Stomach smooth muscle (tissue), 2 donors: ENCODE measurements at regions not wholly inside any gene's neighbourhood (a gene's known extent, or its start where the extent isn't known, plus 50 kb on each side); places are given as distances from the start of the nearest gene placed in this dataset.

Source experiments
- H3K27ac ChIP-seq: one replicate; pipeline ENCODE4 v1.7.0; 2013; ENCODE audit warnings: mild to moderate bottlenecking, low read length, inconsistent platforms
- H3K27me3 ChIP-seq, 2 donors: one replicate each; pipeline ENCODE4 v1.7.0; 2013; ENCODE audit warnings: low read length in 2 of 2; ENCODE audit not compliant: insufficient read depth in 2 of 2, control insufficient read depth in 1 of 2
- H3K36me3 ChIP-seq, 2 donors: one replicate each; pipeline ENCODE4 v1.7.0; 2013; ENCODE audit warnings: low read length in 2 of 2; ENCODE audit not compliant: control insufficient read depth in 2 of 2, insufficient read depth in 2 of 2
- H3K4me1 ChIP-seq: one replicate; pipeline ENCODE4 v1.7.0; 2013; ENCODE audit warnings: low read length; ENCODE audit not compliant: control insufficient read depth, insufficient read depth
- H3K4me3 ChIP-seq, 2 donors: one replicate each; pipeline ENCODE4 v1.7.0; 2013; ENCODE audit warnings: low read length in 2 of 2
- H3K9ac ChIP-seq, 2 donors: one replicate each; pipeline ENCODE4 v1.7.0; 2013; ENCODE audit warnings: low read length in 2 of 2, mild to moderate bottlenecking in 1 of 2
- H3K9me3 ChIP-seq, 2 donors: one replicate each; pipeline ENCODE4 v1.7.0; 2013; ENCODE audit warnings: low read length in 2 of 2; ENCODE audit not compliant: control insufficient read depth in 2 of 2
- donor health status: healthy.
- donor health status: Pancreatic carcinoma.

DNA sequence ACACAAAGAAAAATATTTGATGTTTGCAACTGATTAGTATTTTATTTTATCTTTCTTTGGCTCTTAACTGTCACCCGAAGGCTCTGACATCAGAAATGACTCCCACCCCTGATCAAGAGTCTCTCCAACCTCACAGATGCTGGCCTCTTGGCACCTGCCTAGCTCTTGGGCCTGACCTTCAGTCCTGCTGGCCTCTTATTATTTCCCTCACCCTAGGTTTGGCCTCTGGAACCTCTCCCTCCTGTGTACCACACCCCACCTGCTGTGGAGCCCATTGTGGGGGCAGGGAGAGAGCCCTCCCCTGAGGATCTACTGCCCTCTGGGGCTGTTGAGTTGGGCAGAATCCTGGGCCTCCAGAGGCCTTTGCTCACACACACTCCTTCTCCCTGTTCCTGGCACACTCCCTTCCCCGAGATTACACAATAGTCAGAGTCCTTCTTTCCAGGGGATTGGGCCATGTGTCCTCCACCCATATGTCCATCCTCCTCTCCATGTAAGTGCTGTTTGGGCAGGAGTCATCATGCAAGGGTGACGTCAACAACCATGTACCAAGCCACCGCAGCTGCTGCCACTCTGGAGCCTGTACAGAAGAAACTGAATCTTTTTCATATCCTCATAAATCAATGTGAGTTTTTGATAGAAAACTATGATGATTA is 124.3 kb downstream of the RASSF9 start:
- Histone ChIP-seq H3K36me3 (no peaks in the 10 kb centered on the region), H3K4me1 (no peaks in the 10 kb centered on the region), H3K27ac (no peak overlapping the region), H3K27me3 (no peaks in the 10 kb centered on the region), H3K9me3 (no peaks in the 10 kb centered on the region), H3K4me3 (no peak overlapping the region), H3K9ac (no peak overlapping the region)

DNA sequence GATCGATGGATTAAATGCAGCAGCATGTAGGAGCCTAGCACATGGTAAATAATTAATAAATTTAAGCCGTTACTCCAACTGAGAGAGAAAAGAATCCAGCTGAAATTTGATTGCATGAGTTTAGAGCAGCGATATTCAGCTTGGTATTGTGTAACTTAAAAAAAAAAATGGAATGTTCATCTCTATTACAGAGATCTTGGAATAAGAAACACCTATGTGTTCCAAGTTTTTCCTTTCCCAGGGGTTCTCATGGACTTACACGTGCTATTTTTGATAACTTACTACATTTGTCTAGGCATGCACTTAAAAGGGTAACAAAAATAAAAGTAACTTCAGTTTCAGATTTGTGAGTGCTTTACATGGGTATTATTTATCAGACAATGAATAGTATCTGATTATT is 122.8 kb downstream of the RASSF9 start:
- Histone ChIP-seq H3K4me1 (no peaks in the 10 kb centered on the region), H3K27ac (no peak overlapping the region), H3K27me3 (no peaks in the 10 kb centered on the region), H3K36me3 (no peaks in the 10 kb centered on the region), H3K4me3 (no peak overlapping the region), H3K9ac (no peak overlapping the region), H3K9me3 (peaks cover 0 to 8% of the 10 kb centered on the region in 2 donors)

DNA sequence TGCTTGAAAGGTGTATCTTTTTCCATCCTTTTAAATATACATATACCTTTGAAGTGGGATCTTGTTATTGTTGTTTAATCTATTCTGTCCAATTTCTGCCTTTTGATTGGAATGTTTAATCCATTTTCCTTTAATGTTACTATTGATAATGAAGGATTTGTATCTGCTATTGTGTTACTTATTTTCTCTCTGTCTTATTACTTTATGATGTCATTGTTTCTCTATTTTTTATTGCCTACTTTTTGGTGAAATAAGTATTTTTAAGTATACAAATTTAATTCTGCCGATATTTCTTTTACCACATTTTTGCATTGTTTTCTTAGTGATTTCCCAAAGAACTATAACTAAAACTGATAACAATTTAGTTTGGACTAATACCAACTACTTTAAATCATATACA is 121.8 kb downstream of the RASSF9 start:
- H3K27me3 ChIP-seq: no peaks in the 10 kb centered on the region
- H3K9ac ChIP-seq: no peak overlapping the region
- H3K27ac ChIP-seq: no peak overlapping the region
- H3K36me3 ChIP-seq: no peaks in the 10 kb centered on the region
- H3K9me3 ChIP-seq: peaks cover 0 to 8% of the 10 kb centered on the region in 2 donors
- H3K4me1 ChIP-seq: no peaks in the 10 kb centered on the region
- H3K4me3 ChIP-seq: no peak overlapping the region

DNA sequence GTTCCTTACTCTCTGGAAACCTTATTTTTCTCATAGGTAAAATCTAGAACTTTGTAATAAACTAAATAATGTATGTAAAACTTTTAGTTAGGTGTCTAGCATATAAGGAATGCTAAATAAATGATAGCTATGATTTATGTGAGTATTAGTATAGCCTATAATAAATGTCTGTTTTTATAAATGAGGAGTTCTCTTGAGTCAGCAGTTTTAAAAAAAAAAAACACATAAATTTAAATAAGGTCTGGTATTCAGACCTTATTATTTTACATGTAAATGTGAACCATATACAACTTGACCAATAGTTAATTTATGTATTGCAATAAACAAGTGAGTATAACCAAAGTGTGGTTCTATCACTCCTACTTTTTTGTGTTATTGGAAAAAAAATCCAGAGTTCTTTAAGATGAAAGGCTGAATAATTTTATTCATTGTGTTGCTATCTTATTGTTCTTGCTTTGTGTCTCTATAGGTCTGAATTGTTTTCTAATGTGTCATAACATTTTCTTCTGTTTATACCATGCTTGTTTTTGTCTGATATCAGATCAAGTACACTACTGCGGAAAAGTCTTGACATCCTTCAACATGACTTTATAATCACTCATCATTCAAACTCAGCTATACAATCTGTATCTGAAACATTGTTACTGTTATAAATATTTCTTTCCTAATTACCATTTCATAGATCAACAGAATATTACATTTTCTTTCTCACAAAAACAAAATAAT is 115.7 kb downstream of the RASSF9 start:
- Histone ChIP-seq H3K27me3 (no peaks in the 10 kb centered on the region), H3K9me3 (peaks cover 0 to 8% of the 10 kb centered on the region in 2 donors), H3K9ac (no peak overlapping the region), H3K27ac (no peak overlapping the region), H3K36me3 (no peaks in the 10 kb centered on the region), H3K4me1 (no peaks in the 10 kb centered on the region), H3K4me3 (no peak overlapping the region)

DNA sequence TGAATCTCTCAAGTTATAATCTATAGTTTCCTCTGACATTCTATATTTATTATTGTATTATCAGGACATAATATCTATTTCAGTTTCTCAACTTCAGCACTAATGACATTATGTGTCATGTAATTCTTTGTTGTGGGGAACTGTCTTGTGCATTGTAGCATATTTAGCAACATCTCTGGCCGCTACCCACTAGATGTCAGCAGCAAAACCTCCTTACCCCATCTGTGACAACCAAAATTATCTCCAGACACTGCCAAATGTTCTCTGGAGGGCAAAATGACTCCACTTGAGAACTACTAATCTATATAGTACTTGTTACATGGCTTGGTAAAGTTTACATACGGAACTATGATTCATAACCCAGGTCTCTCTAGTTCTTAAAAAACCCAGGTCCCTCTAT is 110.2 kb downstream of the RASSF9 start:
- Histone ChIP-seq H3K9me3 (no peaks in the 10 kb centered on the region), H3K27me3 (no peaks in the 10 kb centered on the region), H3K4me3 (no peak overlapping the region), H3K36me3 (no peaks in the 10 kb centered on the region), H3K9ac (no peak overlapping the region), H3K4me1 (no peaks in the 10 kb centered on the region), H3K27ac (no peak overlapping the region)

DNA sequence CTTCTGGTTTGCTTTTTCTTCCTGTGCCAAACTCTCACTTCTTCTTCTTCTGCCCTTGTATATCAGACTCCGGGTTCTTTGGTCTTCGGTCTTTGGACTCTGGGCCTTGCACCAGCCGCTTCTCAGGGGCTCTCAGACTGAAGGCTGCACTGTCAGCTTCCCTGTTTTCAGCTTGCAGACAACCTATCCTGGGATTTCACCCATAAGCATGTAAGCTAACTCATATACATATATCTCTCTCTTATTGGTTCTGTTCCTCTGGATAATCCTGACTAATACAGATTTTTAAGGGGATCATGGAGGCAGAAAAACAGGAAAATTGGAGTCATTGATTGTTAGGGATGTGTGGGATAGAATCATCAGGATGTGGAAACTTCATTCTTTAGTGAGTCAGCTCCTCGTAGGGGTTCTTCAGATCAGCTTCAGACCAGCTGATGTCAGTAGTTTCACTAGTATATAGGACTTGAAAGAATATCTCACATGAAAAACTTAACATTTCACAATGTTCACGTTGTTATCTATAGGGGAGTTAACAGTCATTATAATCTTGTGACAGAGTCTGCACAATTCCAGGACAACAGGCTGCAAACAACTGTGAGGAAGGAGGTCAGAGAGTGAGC is 102.9 kb downstream of the RASSF9 start:
- Histone ChIP-seq H3K9ac (no peak overlapping the region), H3K27me3 (no peaks in the 10 kb centered on the region), H3K27ac (no peak overlapping the region), H3K36me3 (no peaks in the 10 kb centered on the region), H3K4me1 (no peaks in the 10 kb centered on the region), H3K4me3 (no peak overlapping the region), H3K9me3 (no peaks in the 10 kb centered on the region)

DNA sequence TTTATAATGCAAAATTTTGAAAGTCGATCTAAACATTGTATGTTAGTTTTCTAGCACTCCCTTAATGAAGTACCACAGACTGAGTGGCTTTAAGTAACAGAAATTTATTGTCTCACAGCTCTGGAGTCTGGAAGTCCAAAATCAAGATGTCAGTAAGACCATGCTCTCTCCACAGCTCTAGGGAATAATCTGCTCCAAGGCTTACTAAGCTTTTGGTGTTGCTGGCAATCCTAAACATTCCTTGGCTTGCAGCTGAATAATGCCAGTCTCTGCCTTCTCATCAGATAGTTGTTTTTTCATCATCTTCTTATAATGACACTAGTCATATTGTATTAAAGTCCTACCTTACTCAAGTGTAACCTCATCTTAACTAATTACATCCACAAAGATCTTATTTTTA is 102.2 kb downstream of the RASSF9 start:
- Histone ChIP-seq H3K27ac (no peak overlapping the region), H3K36me3 (no peaks in the 10 kb centered on the region), H3K9me3 (no peaks in the 10 kb centered on the region)

DNA sequence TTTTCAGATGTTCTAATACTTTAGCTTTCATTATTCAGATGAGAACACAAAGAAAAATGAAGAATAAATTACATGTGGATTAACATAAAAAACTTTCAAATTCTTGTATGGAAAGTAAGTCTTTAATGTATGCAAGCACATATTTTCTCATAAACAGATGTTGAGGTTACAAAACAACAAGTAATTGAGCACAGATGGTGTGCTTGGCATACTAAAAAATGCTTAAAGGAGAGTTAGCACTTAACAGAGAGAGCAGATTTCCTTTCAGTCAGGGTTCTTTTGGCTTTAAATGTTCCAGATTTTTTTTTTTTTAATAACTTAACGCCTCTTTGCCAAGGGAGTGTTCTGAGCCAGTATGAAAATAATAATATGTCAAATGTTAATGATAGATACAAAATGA is 96.0 kb downstream of the RASSF9 start:
- H3K27me3 ChIP-seq: no peaks in the 10 kb centered on the region
- no peaks in the 10 kb centered on the region for H3K36me3 ChIP-seq
- no peaks in the 10 kb centered on the region for H3K4me1 ChIP-seq
- H3K9me3 ChIP-seq: no peaks in the 10 kb centered on the region
- H3K27ac ChIP-seq: no peak overlapping the region
- no peak overlapping the region for H3K9ac ChIP-seq
- H3K4me3 ChIP-seq: no peak overlapping the region

More for the DNA sequence above, 102.2 kb downstream of the RASSF9 start:
- Histone ChIP-seq H3K4me3 (no peak overlapping the region), H3K27me3 (no peaks in the 10 kb centered on the region), H3K9ac (no peak overlapping the region), H3K4me1 (no peaks in the 10 kb centered on the region)

DNA sequence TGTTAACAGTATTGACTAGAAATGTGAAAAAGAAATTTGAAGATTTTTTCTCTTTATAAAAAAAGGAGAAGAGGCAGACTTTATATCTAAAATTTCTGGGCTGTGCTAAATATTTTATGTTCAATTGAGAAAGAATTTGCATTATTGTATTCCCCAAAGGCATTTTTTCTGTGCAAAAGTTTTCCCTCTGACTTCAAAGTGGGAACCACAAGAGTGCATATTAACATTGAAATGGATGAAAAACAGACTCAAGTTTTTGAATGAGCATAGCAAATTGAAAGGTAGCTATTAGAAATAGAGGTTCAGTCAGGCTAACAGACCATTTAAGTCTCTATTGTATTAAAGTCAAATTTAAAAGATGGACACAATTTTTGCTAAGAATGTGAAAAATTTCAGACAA is 95.2 kb downstream of the RASSF9 start:
- Histone ChIP-seq H3K27ac (no peak overlapping the region), H3K4me1 (no peaks in the 10 kb centered on the region), H3K4me3 (no peak overlapping the region), H3K27me3 (no peaks in the 10 kb centered on the region), H3K9ac (no peak overlapping the region), H3K9me3 (no peaks in the 10 kb centered on the region), H3K36me3 (no peaks in the 10 kb centered on the region)

DNA sequence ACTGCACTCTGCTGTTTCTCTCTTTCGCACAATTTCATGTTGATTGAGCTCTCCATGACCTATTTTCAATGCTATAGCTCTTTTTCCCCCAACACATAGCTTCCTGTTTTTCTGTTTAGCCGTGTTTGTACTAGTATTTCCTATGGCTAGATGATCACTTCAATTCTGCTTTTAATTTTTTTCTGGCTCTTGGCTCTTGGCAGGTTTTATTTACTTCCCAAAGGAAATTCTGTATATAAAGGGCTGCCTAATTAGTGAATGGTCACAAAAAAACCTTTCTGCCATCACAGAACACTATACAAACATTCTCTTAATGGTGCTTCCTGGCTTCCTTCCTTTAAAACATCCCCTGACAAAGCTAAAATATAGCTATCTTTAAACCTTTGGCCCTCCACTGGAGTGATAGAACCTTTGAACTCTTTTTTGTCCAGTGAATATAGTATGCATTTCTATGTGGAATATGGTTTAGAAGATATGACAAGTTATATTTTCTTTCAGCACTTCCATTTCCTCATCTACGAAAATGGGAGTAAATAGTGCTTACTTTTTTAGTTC is 88.2 kb downstream of the RASSF9 start:
- Histone ChIP-seq H3K36me3 (no peaks in the 10 kb centered on the region), H3K27ac (no peak overlapping the region)

More for the DNA sequence above, 88.2 kb downstream of the RASSF9 start:
- Histone ChIP-seq H3K4me3 (no peak overlapping the region), H3K9me3 (no peaks in the 10 kb centered on the region), H3K9ac (no peak overlapping the region), H3K27me3 (no peaks in the 10 kb centered on the region), H3K4me1 (no peaks in the 10 kb centered on the region)
